ENCODE measurements at regions not wholly inside any gene's neighbourhood (a gene's known extent, or its start where the extent isn't known, plus 50 kb on each side); places are given as distances from the start of the nearest gene placed in this dataset.

DNA sequence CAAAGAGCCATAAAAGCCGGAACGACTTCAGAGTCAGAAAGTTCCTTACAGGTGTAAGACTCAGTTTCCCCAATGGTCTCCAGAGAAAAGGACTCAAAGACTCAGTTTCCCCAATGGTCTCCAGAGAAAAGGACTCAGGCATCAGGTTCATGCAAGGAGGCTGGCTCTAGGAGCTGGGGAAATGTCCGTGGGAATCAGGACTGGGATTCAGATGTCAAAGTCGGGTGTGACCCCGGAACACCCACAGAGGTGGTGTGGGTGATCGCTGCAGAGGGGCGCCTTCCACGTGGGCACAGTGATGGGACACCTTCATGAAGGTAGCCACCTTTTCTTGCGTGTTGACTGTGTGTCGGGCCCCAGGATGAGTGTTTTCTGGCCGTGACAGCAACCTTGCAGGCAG, 340.8 kb downstream of the NPHP4 start:
- ATAC-seq (no peak), DNase-seq (ENCODE audit: low spot score) (no peak)
- H3K36me3 ChIP-seq (ENCODE audit: insufficient read depth), result no peaks in the 10 kb centered on the region; the same call in 1 of the 2 replicates
- H3K9me3 Mint-ChIP-seq, result peaks cover 3% of the 10 kb centered on the region; the same call in 1 of the 3 replicates
- TF ChIP-seq, protein P1, sequence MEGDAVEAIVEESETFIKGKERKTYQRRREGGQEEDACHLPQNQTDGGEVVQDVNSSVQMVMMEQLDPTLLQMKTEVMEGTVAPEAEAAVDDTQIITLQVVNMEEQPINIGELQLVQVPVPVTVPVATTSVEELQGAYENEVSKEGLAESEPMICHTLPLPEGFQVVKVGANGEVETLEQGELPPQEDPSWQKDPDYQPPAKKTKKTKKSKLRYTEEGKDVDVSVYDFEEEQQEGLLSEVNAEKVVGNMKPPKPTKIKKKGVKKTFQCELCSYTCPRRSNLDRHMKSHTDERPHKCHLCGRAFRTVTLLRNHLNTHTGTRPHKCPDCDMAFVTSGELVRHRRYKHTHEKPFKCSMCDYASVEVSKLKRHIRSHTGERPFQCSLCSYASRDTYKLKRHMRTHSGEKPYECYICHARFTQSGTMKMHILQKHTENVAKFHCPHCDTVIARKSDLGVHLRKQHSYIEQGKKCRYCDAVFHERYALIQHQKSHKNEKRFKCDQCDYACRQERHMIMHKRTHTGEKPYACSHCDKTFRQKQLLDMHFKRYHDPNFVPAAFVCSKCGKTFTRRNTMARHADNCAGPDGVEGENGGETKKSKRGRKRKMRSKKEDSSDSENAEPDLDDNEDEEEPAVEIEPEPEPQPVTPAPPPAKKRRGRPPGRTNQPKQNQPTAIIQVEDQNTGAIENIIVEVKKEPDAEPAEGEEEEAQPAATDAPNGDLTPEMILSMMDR (conservative IDR thresholded peaks at IDR 0.05; ENCODE audit: low read depth in 2 of 2), result no peak
- TF ChIP-seq JUNB (IDR thresholded peaks at IDR 0.05; ENCODE audit: unreplicated experiment), result no peak
- no peak for TF ChIP-seq CREB1 (CRISPR knock-in tag; IDR thresholded peaks at IDR 0.05; ENCODE audit: low read depth)
- no peak for TF ChIP-seq ZNF114 (CRISPR knock-in tag; IDR thresholded peaks at IDR 0.05)
- no peak for TF ChIP-seq NANOG (IDR thresholded peaks at IDR 0.05; ENCODE audit: borderline replicate concordance)
- TF ChIP-seq, protein P2, sequence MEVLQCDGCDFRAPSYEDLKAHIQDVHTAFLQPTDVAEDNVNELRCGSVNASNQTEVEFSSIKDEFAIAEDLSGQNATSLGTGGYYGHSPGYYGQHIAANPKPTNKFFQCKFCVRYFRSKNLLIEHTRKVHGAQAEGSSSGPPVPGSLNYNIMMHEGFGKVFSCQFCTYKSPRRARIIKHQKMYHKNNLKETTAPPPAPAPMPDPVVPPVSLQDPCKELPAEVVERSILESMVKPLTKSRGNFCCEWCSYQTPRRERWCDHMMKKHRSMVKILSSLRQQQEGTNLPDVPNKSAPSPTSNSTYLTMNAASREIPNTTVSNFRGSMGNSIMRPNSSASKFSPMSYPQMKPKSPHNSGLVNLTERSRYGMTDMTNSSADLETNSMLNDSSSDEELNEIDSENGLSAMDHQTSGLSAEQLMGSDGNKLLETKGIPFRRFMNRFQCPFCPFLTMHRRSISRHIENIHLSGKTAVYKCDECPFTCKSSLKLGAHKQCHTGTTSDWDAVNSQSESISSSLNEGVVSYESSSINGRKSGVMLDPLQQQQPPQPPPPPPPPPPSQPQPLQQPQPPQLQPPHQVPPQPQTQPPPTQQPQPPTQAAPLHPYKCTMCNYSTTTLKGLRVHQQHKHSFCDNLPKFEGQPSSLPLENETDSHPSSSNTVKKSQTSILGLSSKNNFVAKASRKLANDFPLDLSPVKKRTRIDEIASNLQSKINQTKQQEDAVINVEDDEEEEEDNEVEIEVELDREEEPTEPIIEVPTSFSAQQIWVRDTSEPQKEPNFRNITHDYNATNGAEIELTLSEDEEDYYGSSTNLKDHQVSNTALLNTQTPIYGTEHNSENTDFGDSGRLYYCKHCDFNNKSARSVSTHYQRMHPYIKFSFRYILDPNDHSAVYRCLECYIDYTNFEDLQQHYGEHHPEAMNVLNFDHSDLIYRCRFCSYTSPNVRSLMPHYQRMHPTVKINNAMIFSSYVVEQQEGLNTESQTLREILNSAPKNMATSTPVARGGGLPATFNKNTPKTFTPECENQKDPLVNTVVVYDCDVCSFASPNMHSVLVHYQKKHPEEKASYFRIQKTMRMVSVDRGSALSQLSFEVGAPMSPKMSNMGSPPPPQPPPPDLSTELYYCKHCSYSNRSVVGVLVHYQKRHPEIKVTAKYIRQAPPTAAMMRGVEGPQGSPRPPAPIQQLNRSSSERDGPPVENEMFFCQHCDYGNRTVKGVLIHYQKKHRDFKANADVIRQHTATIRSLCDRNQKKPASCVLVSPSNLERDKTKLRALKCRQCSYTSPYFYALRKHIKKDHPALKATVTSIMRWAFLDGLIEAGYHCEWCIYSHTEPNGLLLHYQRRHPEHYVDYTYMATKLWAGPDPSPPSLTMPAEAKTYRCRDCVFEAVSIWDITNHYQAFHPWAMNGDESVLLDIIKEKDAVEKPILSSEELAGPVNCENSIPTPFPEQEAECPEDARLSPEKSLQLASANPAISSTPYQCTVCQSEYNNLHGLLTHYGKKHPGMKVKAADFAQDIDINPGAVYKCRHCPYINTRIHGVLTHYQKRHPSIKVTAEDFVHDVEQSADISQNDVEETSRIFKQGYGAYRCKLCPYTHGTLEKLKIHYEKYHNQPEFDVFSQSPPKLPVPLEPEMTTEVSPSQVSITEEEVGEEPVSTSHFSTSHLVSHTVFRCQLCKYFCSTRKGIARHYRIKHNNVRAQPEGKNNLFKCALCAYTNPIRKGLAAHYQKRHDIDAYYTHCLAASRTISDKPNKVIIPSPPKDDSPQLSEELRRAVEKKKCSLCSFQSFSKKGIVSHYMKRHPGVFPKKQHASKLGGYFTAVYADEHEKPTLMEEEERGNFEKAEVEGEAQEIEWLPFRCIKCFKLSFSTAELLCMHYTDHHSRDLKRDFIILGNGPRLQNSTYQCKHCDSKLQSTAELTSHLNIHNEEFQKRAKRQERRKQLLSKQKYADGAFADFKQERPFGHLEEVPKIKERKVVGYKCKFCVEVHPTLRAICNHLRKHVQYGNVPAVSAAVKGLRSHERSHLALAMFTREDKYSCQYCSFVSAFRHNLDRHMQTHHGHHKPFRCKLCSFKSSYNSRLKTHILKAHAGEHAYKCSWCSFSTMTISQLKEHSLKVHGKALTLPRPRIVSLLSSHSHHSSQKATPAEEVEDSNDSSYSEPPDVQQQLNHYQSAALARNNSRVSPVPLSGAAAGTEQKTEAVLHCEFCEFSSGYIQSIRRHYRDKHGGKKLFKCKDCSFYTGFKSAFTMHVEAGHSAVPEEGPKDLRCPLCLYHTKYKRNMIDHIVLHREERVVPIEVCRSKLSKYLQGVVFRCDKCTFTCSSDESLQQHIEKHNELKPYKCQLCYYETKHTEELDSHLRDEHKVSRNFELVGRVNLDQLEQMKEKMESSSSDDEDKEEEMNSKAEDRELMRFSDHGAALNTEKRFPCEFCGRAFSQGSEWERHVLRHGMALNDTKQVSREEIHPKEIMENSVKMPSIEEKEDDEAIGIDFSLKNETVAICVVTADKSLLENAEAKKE (CRISPR knock-in tag; IDR thresholded peaks at IDR 0.05), result no peak
- TF ChIP-seq EZH2phosphoT487 (IDR thresholded peaks at IDR 0.05; ENCODE audit: unreplicated experiment), result no peak
- TF ChIP-seq POLR2AphosphoS5 (IDR thresholded peaks at IDR 0.05; ENCODE audit: low read depth), result no peak
- TF ChIP-seq EZH2 (IDR thresholded peaks at IDR 0.05; ENCODE audit: low read depth, unreplicated experiment), result no peak
- no peak for TF ChIP-seq ZNF331 (CRISPR knock-in tag; IDR thresholded peaks at IDR 0.05; ENCODE audit: low read depth)
- TF ChIP-seq, protein P3, sequence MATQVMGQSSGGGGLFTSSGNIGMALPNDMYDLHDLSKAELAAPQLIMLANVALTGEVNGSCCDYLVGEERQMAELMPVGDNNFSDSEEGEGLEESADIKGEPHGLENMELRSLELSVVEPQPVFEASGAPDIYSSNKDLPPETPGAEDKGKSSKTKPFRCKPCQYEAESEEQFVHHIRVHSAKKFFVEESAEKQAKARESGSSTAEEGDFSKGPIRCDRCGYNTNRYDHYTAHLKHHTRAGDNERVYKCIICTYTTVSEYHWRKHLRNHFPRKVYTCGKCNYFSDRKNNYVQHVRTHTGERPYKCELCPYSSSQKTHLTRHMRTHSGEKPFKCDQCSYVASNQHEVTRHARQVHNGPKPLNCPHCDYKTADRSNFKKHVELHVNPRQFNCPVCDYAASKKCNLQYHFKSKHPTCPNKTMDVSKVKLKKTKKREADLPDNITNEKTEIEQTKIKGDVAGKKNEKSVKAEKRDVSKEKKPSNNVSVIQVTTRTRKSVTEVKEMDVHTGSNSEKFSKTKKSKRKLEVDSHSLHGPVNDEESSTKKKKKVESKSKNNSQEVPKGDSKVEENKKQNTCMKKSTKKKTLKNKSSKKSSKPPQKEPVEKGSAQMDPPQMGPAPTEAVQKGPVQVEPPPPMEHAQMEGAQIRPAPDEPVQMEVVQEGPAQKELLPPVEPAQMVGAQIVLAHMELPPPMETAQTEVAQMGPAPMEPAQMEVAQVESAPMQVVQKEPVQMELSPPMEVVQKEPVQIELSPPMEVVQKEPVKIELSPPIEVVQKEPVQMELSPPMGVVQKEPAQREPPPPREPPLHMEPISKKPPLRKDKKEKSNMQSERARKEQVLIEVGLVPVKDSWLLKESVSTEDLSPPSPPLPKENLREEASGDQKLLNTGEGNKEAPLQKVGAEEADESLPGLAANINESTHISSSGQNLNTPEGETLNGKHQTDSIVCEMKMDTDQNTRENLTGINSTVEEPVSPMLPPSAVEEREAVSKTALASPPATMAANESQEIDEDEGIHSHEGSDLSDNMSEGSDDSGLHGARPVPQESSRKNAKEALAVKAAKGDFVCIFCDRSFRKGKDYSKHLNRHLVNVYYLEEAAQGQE (IDR thresholded peaks at IDR 0.05; ENCODE audit: unreplicated experiment), result no peak
- TF ChIP-seq, protein P4, sequence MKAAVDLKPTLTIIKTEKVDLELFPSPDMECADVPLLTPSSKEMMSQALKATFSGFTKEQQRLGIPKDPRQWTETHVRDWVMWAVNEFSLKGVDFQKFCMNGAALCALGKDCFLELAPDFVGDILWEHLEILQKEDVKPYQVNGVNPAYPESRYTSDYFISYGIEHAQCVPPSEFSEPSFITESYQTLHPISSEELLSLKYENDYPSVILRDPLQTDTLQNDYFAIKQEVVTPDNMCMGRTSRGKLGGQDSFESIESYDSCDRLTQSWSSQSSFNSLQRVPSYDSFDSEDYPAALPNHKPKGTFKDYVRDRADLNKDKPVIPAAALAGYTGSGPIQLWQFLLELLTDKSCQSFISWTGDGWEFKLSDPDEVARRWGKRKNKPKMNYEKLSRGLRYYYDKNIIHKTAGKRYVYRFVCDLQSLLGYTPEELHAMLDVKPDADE (IDR thresholded peaks at IDR 0.05), result no peak
- TF ChIP-seq STAT1 (IDR thresholded peaks at IDR 0.05; ENCODE audit: unreplicated experiment), result no peak
- H3K4me3 Mint-ChIP-seq, result no peak overlapping the region
- no peaks in the 10 kb centered on the region for H3K36me3 Mint-ChIP-seq (ENCODE audit: low read depth)
- no peaks in the 10 kb centered on the region for H4K20me1 ChIP-seq (replicated peaks; ENCODE audit: insufficient read depth)
- H3K27ac ChIP-seq (ENCODE audit: low read depth), result no peak overlapping the region
- no peak overlapping the region for H3K4me3 ChIP-seq
- H3K79me2 ChIP-seq (replicated peaks; ENCODE audit: insufficient read depth), result no peaks in the 10 kb centered on the region
- peaks cover 16% of the 10 kb centered on the region for H3K4me1 Mint-ChIP-seq
- H3K4me2 ChIP-seq, result no peak overlapping the region
- H3K9me2 ChIP-seq (ENCODE audit: insufficient read depth), result no peaks in the 10 kb centered on the region
- no peaks in the 10 kb centered on the region for H3F3A ChIP-seq (replicated peaks; ENCODE audit: low read depth)
- no peak overlapping the region for H3K27ac Mint-ChIP-seq
- H2AFZ ChIP-seq, result no peak overlapping the region
- H3K27me3 Mint-ChIP-seq (ENCODE audit: insufficient read depth, low read depth, poor library complexity), result peaks cover 6% of the 10 kb centered on the region
- H3K27me3 ChIP-seq (ENCODE audit: insufficient read depth), result no peaks in the 10 kb centered on the region
- H3K4me1 ChIP-seq (ENCODE audit: insufficient read depth), result no peaks in the 10 kb centered on the region
